WTC11 (cell line): ENCODE measurements at regions not wholly inside any gene's neighbourhood (a gene's known extent, or its start where the extent isn't known, plus 50 kb on each side); places are given as distances from the start of the nearest gene placed in this dataset.

Source experiments
- ATAC-seq: fragments of 200-7000 bp; cut with Tn5 transposase; 2 replicates; pipeline ENCODE4 v1.10.0; 2021; ENCODE audit warnings: mild to moderate bottlenecking, moderate library complexity
- CTCF ChIA-PET: fragments of 300-600 bp; sonication (Branson Sonifier 250); formaldehyde crosslinking; loops from one replicate; lab custom pipeline; 2021; ENCODE audit warnings: antibody characterized with exemption; lab: Charles Lee
- POLR2A ChIA-PET: fragments of 350-600 bp; sonication (Branson Sonifier 250); formaldehyde crosslinking; loops from one replicate; lab custom pipeline; 2021; ENCODE audit warnings: antibody characterized with exemption; lab: Charles Lee
- DNase-seq: peaks from one replicate; pipeline ENCODE4 v3.0.0; 2021; ENCODE audit warnings: low spot score
- H3K27ac Mint-ChIP-seq: 2 replicates; pipeline ENCODE4 v1.8.0; 2021; ENCODE audit warnings: mixed read lengths
- H3K27me3 Mint-ChIP-seq: 2 replicates; pipeline ENCODE4 v1.8.0; 2021; ENCODE audit warnings: low read depth, mild to moderate bottlenecking, moderate library complexity, mixed read lengths
- H3K36me3 Mint-ChIP-seq: 2 replicates; pipeline ENCODE4 v1.8.0; 2021; ENCODE audit warnings: mixed read lengths
- H3K4me1 Mint-ChIP-seq: 2 replicates; pipeline ENCODE4 v1.8.0; 2022; ENCODE audit warnings: mixed read lengths
- H3K4me3 Mint-ChIP-seq: 2 replicates; pipeline ENCODE4 v1.8.0; 2021; ENCODE audit warnings: mild to moderate bottlenecking, moderate library complexity, mixed read lengths
- H3K9me3 Mint-ChIP-seq: 2 replicates; pipeline ENCODE4 v1.8.0; 2021; ENCODE audit warnings: mixed read lengths
- AFF4 ChIP-seq: sonication (generic); formaldehyde crosslinking; IDR thresholded peaks from 2 replicates; pipeline ENCODE4 v1.8.1; 2023; ENCODE audit warnings: mild to moderate bottlenecking, missing genetic modification reagents, borderline replicate concordance
- ATF6 ChIP-seq: sonication (generic); formaldehyde crosslinking; IDR thresholded peaks from 2 replicates; pipeline ENCODE4 v1.8.1; 2023; ENCODE audit warnings: mild to moderate bottlenecking, missing genetic modification reagents
- E2F1 ChIP-seq: sonication (generic); formaldehyde crosslinking; IDR thresholded peaks from 2 replicates; pipeline ENCODE4 v1.8.0; 2022; ENCODE audit warnings: mild to moderate bottlenecking, missing genetic modification reagents
- E2F4 ChIP-seq: sonication (generic); formaldehyde crosslinking; IDR thresholded peaks from 2 replicates; pipeline ENCODE4 v1.8.1; 2022; ENCODE audit warnings: low read depth, mild to moderate bottlenecking, moderate library complexity, missing genetic modification reagents, borderline replicate concordance
- FOXK1 ChIP-seq: sonication (generic); formaldehyde crosslinking; IDR thresholded peaks from 2 replicates; pipeline ENCODE4 v1.8.0; 2022; ENCODE audit warnings: mild to moderate bottlenecking, moderate library complexity, missing genetic modification reagents
- NR1H2 ChIP-seq: sonication (generic); formaldehyde crosslinking; IDR thresholded peaks from 2 replicates; pipeline ENCODE4 v1.9.0; 2021; ENCODE audit warnings: mild to moderate bottlenecking, moderate library complexity, missing genetic modification reagents
- RELA ChIP-seq: sonication (generic); formaldehyde crosslinking; IDR thresholded peaks from 2 replicates; pipeline ENCODE4 v1.8.1; 2022; ENCODE audit warnings: missing genetic modification reagents, mild to moderate bottlenecking, borderline replicate concordance
- STAT6 ChIP-seq: sonication (generic); formaldehyde crosslinking; conservative IDR thresholded peaks from 2 replicates; pipeline ENCODE4 v1.8.1; 2023; ENCODE audit warnings: mild to moderate bottlenecking, low read depth, missing genetic modification reagents, moderate library complexity
- TCF7 ChIP-seq: sonication (generic); formaldehyde crosslinking; IDR thresholded peaks from 2 replicates; pipeline ENCODE4 v1.8.0; 2022; ENCODE audit warnings: mild to moderate bottlenecking, low read depth, missing genetic modification reagents, moderate library complexity
- USF1 ChIP-seq: sonication (generic); formaldehyde crosslinking; IDR thresholded peaks from 2 replicates; pipeline ENCODE4 v1.8.0; 2022; ENCODE audit warnings: mild to moderate bottlenecking, missing genetic modification reagents
- ZNF671 ChIP-seq: fragments of 250-450 bp; sonication (Bioruptor Pico); IDR thresholded peaks from 2 replicates; pipeline ENCODE4 v1.8.0; 2021; ENCODE audit warnings: mild to moderate bottlenecking
- TF ChIP-seq, protein P1 (sequence below): fragments of 250-450 bp; sonication (Bioruptor Pico); IDR thresholded peaks from 2 replicates; pipeline ENCODE4 v1.9.0; 2021; ENCODE audit warnings: mild to moderate bottlenecking
- TF ChIP-seq, protein P2 (sequence below): fragments of 250-450 bp; sonication (Bioruptor Pico); conservative IDR thresholded peaks from 2 replicates; pipeline ENCODE4 v1.9.0; 2021; ENCODE audit warnings: mild to moderate bottlenecking

DNA sequence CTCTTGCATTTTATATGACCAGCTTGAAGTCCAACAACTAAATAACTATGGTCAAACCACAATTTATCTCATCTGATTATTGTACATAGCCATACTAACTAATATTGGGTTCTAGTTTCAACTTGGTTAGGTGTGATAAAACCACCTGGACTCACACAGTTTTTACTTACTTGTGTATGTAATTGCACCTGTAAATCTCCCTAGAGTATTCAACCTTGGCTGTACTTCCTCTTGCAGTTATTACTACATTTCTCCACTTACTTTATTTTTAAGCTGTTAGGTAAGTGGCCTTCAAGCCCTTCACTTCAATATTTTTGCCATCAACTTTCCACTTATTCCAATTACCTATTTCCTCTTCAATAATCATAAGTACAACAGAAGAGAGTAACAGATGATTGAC, 115.8 kb upstream of the ANKRD50 start:
- CTCF ChIA-PET, result no interaction called here
- Mint-ChIP-seq H3K4me3 (no peak overlapping the region), H3K4me1 (no peaks in the 10 kb centered on the region), H3K27me3 (no peaks in the 10 kb centered on the region), H3K36me3 (peaks cover 9% of the 10 kb centered on the region; the same call in 1 of the 2 replicates), H3K9me3 (peaks cover 39% of the 10 kb centered on the region), H3K27ac (no peak overlapping the region)
- POLR2A ChIA-PET, result no interaction called here
- DNase-seq (no peak), ATAC-seq (no peak)
- TF ChIP-seq, protein P1, sequence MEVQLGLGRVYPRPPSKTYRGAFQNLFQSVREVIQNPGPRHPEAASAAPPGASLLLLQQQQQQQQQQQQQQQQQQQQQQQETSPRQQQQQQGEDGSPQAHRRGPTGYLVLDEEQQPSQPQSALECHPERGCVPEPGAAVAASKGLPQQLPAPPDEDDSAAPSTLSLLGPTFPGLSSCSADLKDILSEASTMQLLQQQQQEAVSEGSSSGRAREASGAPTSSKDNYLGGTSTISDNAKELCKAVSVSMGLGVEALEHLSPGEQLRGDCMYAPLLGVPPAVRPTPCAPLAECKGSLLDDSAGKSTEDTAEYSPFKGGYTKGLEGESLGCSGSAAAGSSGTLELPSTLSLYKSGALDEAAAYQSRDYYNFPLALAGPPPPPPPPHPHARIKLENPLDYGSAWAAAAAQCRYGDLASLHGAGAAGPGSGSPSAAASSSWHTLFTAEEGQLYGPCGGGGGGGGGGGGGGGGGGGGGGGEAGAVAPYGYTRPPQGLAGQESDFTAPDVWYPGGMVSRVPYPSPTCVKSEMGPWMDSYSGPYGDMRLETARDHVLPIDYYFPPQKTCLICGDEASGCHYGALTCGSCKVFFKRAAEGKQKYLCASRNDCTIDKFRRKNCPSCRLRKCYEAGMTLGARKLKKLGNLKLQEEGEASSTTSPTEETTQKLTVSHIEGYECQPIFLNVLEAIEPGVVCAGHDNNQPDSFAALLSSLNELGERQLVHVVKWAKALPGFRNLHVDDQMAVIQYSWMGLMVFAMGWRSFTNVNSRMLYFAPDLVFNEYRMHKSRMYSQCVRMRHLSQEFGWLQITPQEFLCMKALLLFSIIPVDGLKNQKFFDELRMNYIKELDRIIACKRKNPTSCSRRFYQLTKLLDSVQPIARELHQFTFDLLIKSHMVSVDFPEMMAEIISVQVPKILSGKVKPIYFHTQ (CRISPR knock-in tag), result no peak
- TF ChIP-seq TCF7 (CRISPR knock-in tag), result no peak
- TF ChIP-seq E2F4 (CRISPR knock-in tag), result no peak
- TF ChIP-seq, protein P2, sequence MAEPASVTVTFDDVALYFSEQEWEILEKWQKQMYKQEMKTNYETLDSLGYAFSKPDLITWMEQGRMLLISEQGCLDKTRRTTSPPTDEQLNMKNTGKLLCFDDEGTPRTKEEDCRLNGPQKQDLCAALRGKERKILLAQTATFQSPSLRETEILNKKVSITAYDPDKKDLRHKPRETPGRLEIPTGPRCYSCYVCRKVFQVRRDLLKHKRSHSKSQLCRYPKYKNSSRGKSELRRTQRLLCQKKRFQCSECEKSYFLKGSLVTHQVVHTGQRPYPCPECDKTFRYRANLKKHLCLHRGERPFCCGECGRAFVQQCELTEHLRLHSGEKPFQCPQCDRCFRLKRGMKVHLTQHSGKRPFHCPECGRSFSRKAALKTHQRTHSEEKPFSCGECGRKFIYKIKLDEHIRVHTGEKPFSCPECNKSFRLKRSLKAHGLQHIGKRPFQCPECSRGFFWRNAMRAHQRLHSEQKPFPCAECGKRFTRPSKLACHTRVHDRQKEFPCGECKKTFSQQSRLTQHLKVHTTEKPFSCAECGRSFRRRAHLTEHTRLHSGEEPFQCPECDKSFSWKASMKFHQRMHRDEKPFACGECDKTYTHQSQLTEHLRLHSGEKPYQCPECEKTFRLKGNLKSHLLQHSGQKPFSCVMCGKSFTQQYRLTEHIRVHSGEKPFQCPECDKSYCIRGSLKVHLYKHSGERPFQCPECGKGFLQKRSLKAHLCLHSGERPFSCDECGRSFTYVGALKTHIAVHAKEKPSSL (CRISPR knock-in tag), result no peak
- no peak for TF ChIP-seq NR1H2 (CRISPR knock-in tag)

- no peaks in the 10 kb centered on the region for H3K4me1 Mint-ChIP-seq
- H3K36me3 Mint-ChIP-seq, result peaks cover 28% of the 10 kb centered on the region
- POLR2A ChIA-PET, result no interaction called here
- DNase-seq, result no peak
- H3K27ac Mint-ChIP-seq, result no peak overlapping the region
- peaks cover 48% of the 10 kb centered on the region for H3K9me3 Mint-ChIP-seq
- CTCF ChIA-PET, result no interaction called here
- H3K4me3 Mint-ChIP-seq, result no peak overlapping the region
- no peak for ATAC-seq
- H3K27me3 Mint-ChIP-seq, result no peaks in the 10 kb centered on the region; the same call in 1 of the 2 replicates
- TF ChIP-seq AFF4 (CRISPR knock-in tag) (no peak), ZNF671 (CRISPR knock-in tag) (no peak), RELA (CRISPR knock-in tag) (no peak), FOXK1 (CRISPR knock-in tag) (no peak), STAT6 (CRISPR knock-in tag) (no peak), USF1 (CRISPR knock-in tag) (no peak), ATF6 (CRISPR knock-in tag) (no peak), E2F1 (no peak)
- TF ChIP-seq, protein P2 (CRISPR knock-in tag), result no peak
Measured at GRCh38 chr4:124817531-124817930, 105.0 kb upstream of the ANKRD50 start.
